Fibroblast of villous mesenchyme (primary cell): ENCODE measurements at regions not wholly inside any gene's neighbourhood (a gene's known extent, or its start where the extent isn't known, plus 50 kb on each side); places are given as distances from the start of the nearest gene placed in this dataset.
"Not testable (repeated sequence)": the region's sequence is repeated elsewhere in the genome, so short reads cannot be mapped to it uniquely, and the experiment has no call there.

ENCODE experiments used
- DNase-seq: peaks from one replicate; pipeline ENCODE4 v3.0.0-alpha.2; 2010; ENCODE audit warnings: low read depth
- H3K4me3 ChIP-seq: 2 replicates; pipeline ENCODE4 v1.5.1; 2011; ENCODE audit warnings: low read depth, mild to moderate bottlenecking, low read length
- CTCF ChIP-seq: IDR thresholded peaks from 2 replicates; pipeline ENCODE4 v1.5.1; 2012; ENCODE audit warnings: low read depth, mild to moderate bottlenecking, low read length; ENCODE audit not compliant: insufficient read depth

DNA sequence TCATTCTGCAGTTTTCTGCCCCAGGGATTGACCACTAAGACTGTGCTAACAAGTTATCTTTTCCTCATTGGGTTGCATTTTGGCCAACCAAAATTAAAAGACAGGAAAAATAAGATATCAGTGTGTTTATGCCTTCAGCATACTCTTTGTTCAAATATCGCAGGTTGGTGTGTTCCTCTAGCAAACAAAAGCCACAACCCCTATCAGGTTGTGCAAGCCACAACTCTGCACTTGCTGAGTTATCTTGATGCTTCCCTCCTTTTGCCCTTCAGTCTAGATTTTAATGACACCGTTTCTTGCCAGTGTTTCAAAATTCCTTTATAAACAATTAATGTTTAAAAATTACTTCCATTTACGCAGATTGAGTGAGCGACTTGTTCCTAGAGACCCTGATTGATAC, 1164.2 kb downstream of the NSUN3 start:
- DNase-seq = no peak
- TF ChIP-seq CTCF = no peak
- H3K4me3 ChIP-seq = no peak overlapping the region

DNA sequence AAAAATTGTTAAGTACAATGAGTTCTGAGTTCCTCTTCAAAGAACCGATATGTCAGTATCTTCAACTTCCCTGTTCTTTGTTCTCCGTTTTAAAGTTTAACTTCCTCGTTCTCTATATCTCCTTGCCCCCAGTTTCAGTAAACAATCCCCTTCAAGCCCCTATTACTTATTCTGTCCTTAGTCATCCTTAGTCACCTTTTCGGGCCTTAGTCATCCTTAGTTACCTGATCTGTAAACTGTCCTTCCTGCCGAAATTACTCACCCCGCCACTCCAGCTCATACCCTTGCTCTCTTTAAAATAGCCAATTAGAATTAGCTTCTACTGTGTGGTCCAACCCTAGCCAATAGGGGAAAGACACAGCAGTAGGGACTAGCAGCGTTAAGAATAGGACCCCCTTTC, 1165.6 kb downstream of the NSUN3 start:
- no peak for DNase-seq
- TF ChIP-seq CTCF = no peak
- H3K4me3 ChIP-seq = no peak overlapping the region

DNA sequence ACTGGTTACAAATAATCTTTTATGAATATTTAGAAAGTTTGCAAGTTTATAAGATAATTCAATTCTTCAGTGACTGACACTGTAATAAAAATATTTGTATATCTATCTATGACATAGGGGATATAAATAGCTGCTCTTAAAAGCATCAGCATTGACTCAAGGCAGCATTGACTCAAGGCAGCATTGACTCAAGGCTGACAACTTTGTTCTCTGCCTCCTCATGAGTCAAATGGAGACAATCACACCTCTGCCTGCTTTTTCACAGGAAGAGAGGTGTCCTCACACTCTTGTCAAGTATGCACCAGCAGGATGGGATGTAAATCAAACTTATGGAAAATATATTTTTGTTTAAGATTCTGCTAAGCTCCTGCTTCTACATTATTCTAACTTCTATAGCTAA, 1173.1 kb downstream of the NSUN3 start:
- H3K4me3 ChIP-seq = no peak overlapping the region
- no peak for DNase-seq
- no peak for TF ChIP-seq CTCF

- TF ChIP-seq CTCF = no peak
- DNase-seq = no peak
- no peak overlapping the region for H3K4me3 ChIP-seq
Measured at GRCh38 chr3:95237783-95238182, 1174.9 kb downstream of the NSUN3 start.

GRCh38 chr3:95240395-95240794, 1177.5 kb downstream of the NSUN3 start:
- no peak overlapping the region for H3K4me3 ChIP-seq
- DNase-seq = no peak
- no peak for TF ChIP-seq CTCF

DNA sequence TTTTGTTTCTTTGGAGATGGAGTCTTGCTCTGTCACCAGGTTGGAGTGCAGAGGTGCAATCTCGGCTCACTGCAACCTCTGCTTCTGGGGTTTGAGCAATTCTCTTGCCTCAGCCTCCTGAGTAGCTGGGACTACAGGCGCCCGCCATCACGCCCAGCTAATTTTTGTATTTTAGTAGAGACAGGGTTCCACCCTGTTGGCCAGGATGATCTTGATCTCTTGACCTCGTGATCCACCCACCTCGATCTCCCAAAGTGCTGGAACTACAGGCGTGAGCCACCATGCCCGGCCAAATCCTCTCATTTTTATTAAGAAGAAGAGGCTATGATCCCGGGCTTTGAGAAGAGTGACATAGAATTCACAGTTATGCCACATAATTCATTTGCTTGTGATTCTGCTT, 1178.4 kb downstream of the NSUN3 start:
- H3K4me3 ChIP-seq = not testable (repeated sequence)

GRCh38 chr3:95246413-95246812, 1183.6 kb downstream of the NSUN3 start:
- TF ChIP-seq CTCF = no peak
- no peak for DNase-seq
- no peak overlapping the region for H3K4me3 ChIP-seq

More for the DNA sequence above, 1178.4 kb downstream of the NSUN3 start:
- not testable (repeated sequence) for DNase-seq
